ENCODE measurements at regions not wholly inside any gene's neighbourhood (a gene's known extent, or its start where the extent isn't known, plus 50 kb on each side); places are given as distances from the start of the nearest gene placed in this dataset.
A peak's percentile ranks its signal among the peaks of the same experiment; 100 is the strongest.

DNA sequence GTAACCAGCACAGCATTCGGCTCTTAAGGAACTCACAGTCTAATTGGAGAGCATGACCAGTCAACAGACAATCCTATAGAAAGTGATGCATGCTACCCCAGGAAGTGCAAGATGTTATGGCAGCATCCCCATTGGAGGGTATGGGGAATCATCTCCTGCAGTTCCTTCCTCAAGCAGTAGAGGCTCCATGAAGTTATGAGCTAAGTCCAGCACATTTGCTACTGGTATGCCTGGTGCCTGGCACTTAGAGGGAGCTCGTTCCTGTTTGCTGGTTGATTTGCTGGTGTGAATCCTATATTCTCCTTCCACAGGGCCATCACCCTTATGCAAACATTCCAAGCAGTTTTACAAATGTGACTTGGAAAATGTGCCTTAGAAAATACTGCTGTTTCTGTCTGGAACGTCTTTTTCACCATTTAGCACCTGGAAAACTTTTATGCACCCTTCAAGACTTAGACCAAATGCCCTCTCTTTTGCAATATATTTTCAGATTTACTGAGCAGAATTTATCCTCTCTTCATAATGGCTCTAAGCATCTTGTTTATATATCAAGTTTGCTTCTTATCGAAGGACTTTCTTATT, 136.1 kb upstream of the WSCD2 start:
- peak; percentile 85 for DNase-seq
- WGBS (ENCODE audit: extremely low coverage, insufficient coverage, low lambda C conversion rate), result no CpG with 5 or more reads among the region's 4 CpGs
- no peak overlapping the region for H3K4ac ChIP-seq (ENCODE audit: low read depth, low read length)
- no peak overlapping the region for H2BK120ac ChIP-seq (ENCODE audit: low read depth, low read length)
- H3K79me1 ChIP-seq (ENCODE audit: low read length), result no peaks in the 10 kb centered on the region
- no peak overlapping the region for H3K18ac ChIP-seq (ENCODE audit: low read length)
- no peaks in the 10 kb centered on the region for H3K27me3 ChIP-seq (ENCODE audit: insufficient read depth, low read length, poor library complexity)
- H3K79me2 ChIP-seq (ENCODE audit: control insufficient read depth, insufficient read depth, low read length), result no peaks in the 10 kb centered on the region
- no peak overlapping the region for H3K56ac ChIP-seq (ENCODE audit: low read length)
- no peaks in the 10 kb centered on the region for H3K4me1 ChIP-seq (ENCODE audit: control insufficient read depth, low read depth, low read length)
- H4K5ac ChIP-seq (ENCODE audit: low read length), result no peak overlapping the region
- no peak overlapping the region for H2BK5ac ChIP-seq (ENCODE audit: low read length)
- H2AK5ac ChIP-seq (ENCODE audit: low read length), result no peak overlapping the region
- no peak overlapping the region for H4K8ac ChIP-seq (ENCODE audit: low read depth, low read length)
- H3K4me3 ChIP-seq (ENCODE audit: low read length), result no peak overlapping the region
- H3K23ac ChIP-seq (ENCODE audit: low read length), result no peak overlapping the region
- no peak overlapping the region for H3K4me2 ChIP-seq (ENCODE audit: low read length)
- no peak overlapping the region for H3K9ac ChIP-seq (ENCODE audit: low read length)
- no peak overlapping the region for H2BK15ac ChIP-seq (replicated peaks; ENCODE audit: low read depth)
- no peak overlapping the region for H3K27ac ChIP-seq (ENCODE audit: low read depth, low read length)
- no peaks in the 10 kb centered on the region for H3K36me3 ChIP-seq (ENCODE audit: control insufficient read depth, insufficient read depth, low read length)

DNA sequence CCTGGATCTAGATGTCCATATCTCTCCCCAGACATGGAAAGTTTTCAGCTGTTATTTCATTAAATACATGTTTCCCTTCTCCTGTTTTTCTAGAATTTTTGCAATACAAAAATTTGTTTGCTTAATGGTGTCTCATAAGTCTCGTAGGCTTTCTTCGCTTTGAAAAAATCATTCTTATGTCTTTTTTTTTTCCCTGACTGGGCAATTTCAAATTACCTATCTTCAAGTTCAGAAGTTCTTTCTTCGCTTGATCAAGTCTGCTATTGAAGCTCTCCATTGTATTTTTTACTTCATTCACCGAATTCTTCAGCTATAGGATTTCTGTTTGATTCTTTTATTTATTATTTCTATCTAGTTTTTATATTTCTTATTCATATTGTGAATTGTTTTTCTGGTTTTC, 130.2 kb upstream of the WSCD2 start:
- DNase-seq, result no peak
- Histone ChIP-seq H3K36me3 (ENCODE audit: control insufficient read depth, insufficient read depth, low read length) (no peaks in the 10 kb centered on the region), H3K27me3 (ENCODE audit: insufficient read depth, low read length, poor library complexity) (peaks cover 2% of the 10 kb centered on the region)

DNA sequence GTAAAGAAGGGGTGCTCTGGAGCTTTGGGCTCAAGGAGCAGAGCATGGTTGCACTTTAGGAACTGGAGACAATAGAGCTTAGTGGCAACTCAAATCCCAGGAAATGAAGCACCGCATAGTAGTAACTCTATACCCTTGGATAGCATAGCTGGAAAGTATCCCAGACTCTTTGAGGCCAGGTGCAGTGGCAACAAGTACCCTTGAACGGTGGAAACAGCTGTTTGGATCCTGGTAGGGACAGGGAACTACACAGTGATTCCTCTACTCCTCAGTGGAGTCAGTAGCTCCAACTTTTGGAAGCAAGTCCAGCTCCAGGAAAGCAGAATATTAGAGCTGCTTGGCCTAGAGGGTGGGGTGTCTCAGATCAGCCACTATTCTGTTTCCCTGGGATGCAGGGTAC, 129.0 kb upstream of the WSCD2 start:
- no peaks in the 10 kb centered on the region for H3K79me1 ChIP-seq (ENCODE audit: low read length)
- H4K8ac ChIP-seq (ENCODE audit: low read depth, low read length), result no peak overlapping the region
- no peak overlapping the region for H3K4me2 ChIP-seq (ENCODE audit: low read length)
- H3K4ac ChIP-seq (ENCODE audit: low read depth, low read length), result no peak overlapping the region
- no peaks in the 10 kb centered on the region for H3K79me2 ChIP-seq (ENCODE audit: control insufficient read depth, insufficient read depth, low read length)
- H3K36me3 ChIP-seq (ENCODE audit: control insufficient read depth, insufficient read depth, low read length), result no peaks in the 10 kb centered on the region
- no peak overlapping the region for H3K18ac ChIP-seq (ENCODE audit: low read length)
- H2BK15ac ChIP-seq (replicated peaks; ENCODE audit: low read depth), result no peak overlapping the region
- H3K23ac ChIP-seq (ENCODE audit: low read length), result no peak overlapping the region
- H2AK5ac ChIP-seq (ENCODE audit: low read length), result no peak overlapping the region
- no peak overlapping the region for H4K5ac ChIP-seq (ENCODE audit: low read length)
- H3K27me3 ChIP-seq (ENCODE audit: insufficient read depth, low read length, poor library complexity), result peaks cover 2% of the 10 kb centered on the region
- no CpG with 5 or more reads among the region's 2 CpGs for WGBS (ENCODE audit: extremely low coverage, insufficient coverage, low lambda C conversion rate)
- H2BK5ac ChIP-seq (ENCODE audit: low read length), result no peak overlapping the region
- no peak overlapping the region for H3K27ac ChIP-seq (ENCODE audit: low read depth, low read length)
- no peak overlapping the region for H3K9ac ChIP-seq (ENCODE audit: low read length)
- DNase-seq, result no peak
- H3K4me1 ChIP-seq (ENCODE audit: control insufficient read depth, low read depth, low read length), result no peaks in the 10 kb centered on the region
- H3K4me3 ChIP-seq (ENCODE audit: low read length), result no peak overlapping the region
- H2BK120ac ChIP-seq (ENCODE audit: low read depth, low read length), result no peak overlapping the region
- no peak overlapping the region for H3K56ac ChIP-seq (ENCODE audit: low read length)

More for the DNA sequence above, 130.2 kb upstream of the WSCD2 start:
- Histone ChIP-seq H3K4me1 (ENCODE audit: control insufficient read depth, low read depth, low read length) (no peaks in the 10 kb centered on the region), H4K8ac (ENCODE audit: low read depth, low read length) (no peak overlapping the region), H3K4me3 (ENCODE audit: low read length) (no peak overlapping the region), H3K23ac (ENCODE audit: low read length) (no peak overlapping the region), H3K79me2 (ENCODE audit: control insufficient read depth, insufficient read depth, low read length) (no peaks in the 10 kb centered on the region), H3K27ac (ENCODE audit: low read depth, low read length) (no peak overlapping the region), H2BK15ac (replicated peaks; ENCODE audit: low read depth) (no peak overlapping the region), H2BK120ac (ENCODE audit: low read depth, low read length) (no peak overlapping the region), H4K5ac (ENCODE audit: low read length) (no peak overlapping the region), H3K56ac (ENCODE audit: low read length) (no peak overlapping the region), H3K18ac (ENCODE audit: low read length) (no peak overlapping the region), H3K9ac (ENCODE audit: low read length) (no peak overlapping the region), H3K4ac (ENCODE audit: low read depth, low read length) (no peak overlapping the region), H2AK5ac (ENCODE audit: low read length) (no peak overlapping the region), H3K4me2 (ENCODE audit: low read length) (no peak overlapping the region), H2BK5ac (ENCODE audit: low read length) (no peak overlapping the region), H3K79me1 (ENCODE audit: low read length) (no peaks in the 10 kb centered on the region)
- WGBS (ENCODE audit: extremely low coverage, insufficient coverage, low lambda C conversion rate), result no CpG with 5 or more reads among the region's 4 CpGs

DNA sequence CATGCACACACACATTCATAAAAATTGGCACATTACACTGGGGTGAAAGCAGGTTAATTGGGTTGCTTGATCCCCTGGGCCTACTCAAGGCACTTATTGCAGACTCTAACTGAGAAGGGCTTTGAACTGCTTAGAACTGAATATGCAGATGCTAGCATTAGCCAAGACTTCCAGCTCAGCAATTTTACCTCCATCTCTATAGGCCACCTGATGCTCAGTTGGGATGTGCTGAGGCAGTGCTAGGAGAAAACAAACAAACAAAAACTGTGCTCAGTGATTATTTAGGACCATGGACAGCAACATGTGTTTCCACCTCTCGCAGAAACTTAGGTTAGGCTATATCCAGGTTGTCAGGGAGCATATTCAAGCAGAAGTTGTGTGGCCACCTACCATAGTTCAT, 124.8 kb upstream of the WSCD2 start:
- no peak overlapping the region for H3K18ac ChIP-seq (ENCODE audit: low read length)
- peaks cover 2% of the 10 kb centered on the region for H3K27me3 ChIP-seq (ENCODE audit: insufficient read depth, low read length, poor library complexity)
- no peak overlapping the region for H2BK5ac ChIP-seq (ENCODE audit: low read length)
- no peak overlapping the region for H3K56ac ChIP-seq (ENCODE audit: low read length)
- H4K8ac ChIP-seq (ENCODE audit: low read depth, low read length), result no peak overlapping the region
- no peak overlapping the region for H4K5ac ChIP-seq (ENCODE audit: low read length)
- H3K36me3 ChIP-seq (ENCODE audit: control insufficient read depth, insufficient read depth, low read length), result no peaks in the 10 kb centered on the region
- H3K4ac ChIP-seq (ENCODE audit: low read depth, low read length), result no peak overlapping the region
- no peak overlapping the region for H3K4me2 ChIP-seq (ENCODE audit: low read length)
- H3K27ac ChIP-seq (ENCODE audit: low read depth, low read length), result no peak overlapping the region
- H2BK120ac ChIP-seq (ENCODE audit: low read depth, low read length), result no peak overlapping the region
- no peak overlapping the region for H3K9ac ChIP-seq (ENCODE audit: low read length)
- no peak overlapping the region for H2AK5ac ChIP-seq (ENCODE audit: low read length)
- DNase-seq, result peak; percentile 54
- no peaks in the 10 kb centered on the region for H3K79me1 ChIP-seq (ENCODE audit: low read length)
- no peaks in the 10 kb centered on the region for H3K79me2 ChIP-seq (ENCODE audit: control insufficient read depth, insufficient read depth, low read length)
- no peak overlapping the region for H3K23ac ChIP-seq (ENCODE audit: low read length)
- H3K4me3 ChIP-seq (ENCODE audit: low read length), result no peak overlapping the region
- WGBS (ENCODE audit: extremely low coverage, insufficient coverage, low lambda C conversion rate), result no CpG with 5 or more reads among the region's 1 CpG
- H3K4me1 ChIP-seq (ENCODE audit: control insufficient read depth, low read depth, low read length), result no peaks in the 10 kb centered on the region
- no peak overlapping the region for H2BK15ac ChIP-seq (replicated peaks; ENCODE audit: low read depth)

DNA sequence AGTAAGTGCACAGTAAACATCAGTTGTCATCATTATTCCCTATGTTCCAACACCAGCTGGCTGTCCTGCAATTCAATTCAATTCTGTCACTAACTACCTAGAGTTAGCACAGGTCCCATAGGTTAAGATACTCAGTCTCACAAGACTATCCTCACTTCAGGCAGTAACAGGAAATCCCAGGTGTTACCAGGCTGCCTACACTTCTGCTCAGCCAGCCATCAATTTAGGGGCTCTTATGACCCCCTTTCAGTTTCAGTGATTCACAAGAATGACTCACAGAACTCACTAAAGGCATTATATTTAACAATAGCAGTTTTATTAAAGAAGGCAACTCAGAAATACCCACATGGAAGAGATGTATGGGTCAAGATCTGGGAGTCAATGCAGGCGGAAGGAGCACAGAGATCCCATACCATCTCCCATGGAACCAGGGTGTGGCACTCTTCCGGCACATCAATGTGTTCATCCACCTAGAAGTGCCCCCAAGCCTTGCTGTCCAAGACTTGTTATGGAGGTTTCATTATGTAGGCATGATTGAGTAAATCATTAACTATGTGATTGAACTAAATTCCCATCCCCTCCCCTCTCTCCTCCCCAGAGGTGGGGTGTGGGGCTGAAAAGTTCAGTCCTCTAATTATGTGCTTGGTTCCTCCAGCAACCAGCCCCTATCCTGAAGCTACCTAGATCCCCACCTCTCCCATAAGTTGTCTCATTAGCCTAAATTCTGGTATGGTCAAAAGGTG, 120.8 kb upstream of the WSCD2 start:
- H4K8ac ChIP-seq (ENCODE audit: low read depth, low read length), result no peak overlapping the region
- H3K23ac ChIP-seq (ENCODE audit: low read length), result no peak overlapping the region
- no peaks in the 10 kb centered on the region for H3K79me1 ChIP-seq (ENCODE audit: low read length)
- H3K18ac ChIP-seq (ENCODE audit: low read length), result no peak overlapping the region
- H3K4me1 ChIP-seq (ENCODE audit: control insufficient read depth, low read depth, low read length), result no peaks in the 10 kb centered on the region
- H3K4ac ChIP-seq (ENCODE audit: low read depth, low read length), result no peak overlapping the region
- no peak overlapping the region for H2BK5ac ChIP-seq (ENCODE audit: low read length)
- peaks cover 2% of the 10 kb centered on the region for H3K27me3 ChIP-seq (ENCODE audit: insufficient read depth, low read length, poor library complexity)
- no peak for DNase-seq
- no CpG with 5 or more reads among the region's 2 CpGs for WGBS (ENCODE audit: extremely low coverage, insufficient coverage, low lambda C conversion rate)
- H2BK120ac ChIP-seq (ENCODE audit: low read depth, low read length), result no peak overlapping the region
- H3K79me2 ChIP-seq (ENCODE audit: control insufficient read depth, insufficient read depth, low read length), result no peaks in the 10 kb centered on the region
- no peak overlapping the region for H3K27ac ChIP-seq (ENCODE audit: low read depth, low read length)
- no peak overlapping the region for H3K4me2 ChIP-seq (ENCODE audit: low read length)
- H3K4me3 ChIP-seq (ENCODE audit: low read length), result no peak overlapping the region
- H3K9ac ChIP-seq (ENCODE audit: low read length), result no peak overlapping the region
- H4K5ac ChIP-seq (ENCODE audit: low read length), result no peak overlapping the region
- no peak overlapping the region for H2BK15ac ChIP-seq (replicated peaks; ENCODE audit: low read depth)
- H2AK5ac ChIP-seq (ENCODE audit: low read length), result no peak overlapping the region
- H3K56ac ChIP-seq (ENCODE audit: low read length), result no peak overlapping the region
- H3K36me3 ChIP-seq (ENCODE audit: control insufficient read depth, insufficient read depth, low read length), result no peaks in the 10 kb centered on the region

Data from mesendoderm (in vitro differentiated cells).